CD14-positive monocyte (primary cell): ENCODE measurements at regions not wholly inside any gene's neighbourhood (a gene's known extent, or its start where the extent isn't known, plus 50 kb on each side); places are given as distances from the start of the nearest gene placed in this dataset.

Source experiments
- DNase-seq, 3 donors: peaks; one replicate each; pipeline ENCODE4 v3.0.0-alpha.2; 2011 to 2022
- H2AFZ ChIP-seq: 2 replicates; pipeline ENCODE4 v1.6.0; 2012; ENCODE audit warnings: mild to moderate bottlenecking, low read depth, low read length, inconsistent platforms; ENCODE audit not compliant: insufficient read depth, poor library complexity, severe bottlenecking
- H3K27ac ChIP-seq, 2 donors: 1 replicate in 1 of 2; 2 replicates in 1 of 2; pipeline ENCODE4 v1.5.1; 2012 to 2013; ENCODE audit warnings: low read length in 2 of 2, control low read depth in 1 of 2, inconsistent platforms in 1 of 2, low read depth in 1 of 2, mild to moderate bottlenecking in 1 of 2
- H3K27me3 ChIP-seq, 2 donors: one replicate each; pipeline versions ENCODE4 v1.6.0 to v1.6.1; 2011 to 2013; ENCODE audit warnings: low read length in 2 of 2; ENCODE audit not compliant: control insufficient read depth in 2 of 2, insufficient read depth in 2 of 2
- H3K36me3 ChIP-seq, 2 donors: replicated peaks in 1 of 2; 1 replicate in 1 of 2; 2 replicates in 1 of 2; pipeline versions ENCODE4 v1.5.1 to v1.6.1; 2012 to 2013; ENCODE audit warnings: low read length in 2 of 2, control low read depth in 1 of 2, inconsistent platforms in 1 of 2, mild to moderate bottlenecking in 1 of 2; ENCODE audit not compliant: insufficient read depth in 2 of 2, control insufficient read depth in 1 of 2
- H3K4me1 ChIP-seq, 2 donors: 1 replicate in 1 of 2; 2 replicates in 1 of 2; pipeline versions ENCODE4 v1.5.1 to v1.6.1; 2012 to 2013; ENCODE audit warnings: low read length in 2 of 2, control low read depth in 1 of 2, inconsistent platforms in 1 of 2, mild to moderate bottlenecking in 1 of 2, moderate library complexity in 1 of 2; ENCODE audit not compliant: insufficient read depth in 2 of 2, control insufficient read depth in 1 of 2
- H3K4me2 ChIP-seq: replicated peaks from 2 replicates; pipeline ENCODE3; 2012; ENCODE audit warnings: low read length, moderate library complexity, mild to moderate bottlenecking; ENCODE audit not compliant: poor library complexity, severe bottlenecking; ENCODE audit errors: extremely low read depth
- H3K4me3 ChIP-seq, 3 experiments: fragments of 200-600 bp in 1 of 3; sonication (generic) in 1 of 3; replicated peaks in 1 of 3; 1 replicate in 2 of 3; 2 replicates in 1 of 3; pipeline ENCODE4 v1.5.1; 2011 to 2013; ENCODE audit warnings: low read length in 3 of 3, mild to moderate bottlenecking in 3 of 3, control low read depth in 2 of 3, low read depth in 2 of 3, inconsistent platforms in 1 of 3, moderate library complexity in 1 of 3
- H3K79me2 ChIP-seq: 2 replicates; pipeline ENCODE4 v1.6.0; 2012; ENCODE audit warnings: mild to moderate bottlenecking, control low read depth, inconsistent platforms, low read length, moderate library complexity; ENCODE audit not compliant: insufficient read depth
- H3K9ac ChIP-seq: 2 replicates; pipeline ENCODE4 v1.6.0; 2017; ENCODE audit warnings: low read length, mild to moderate bottlenecking; ENCODE audit not compliant: insufficient read depth, poor library complexity, severe bottlenecking
- H3K9me3 ChIP-seq, 2 donors: replicated peaks in 1 of 2; 1 replicate in 1 of 2; 2 replicates in 1 of 2; pipeline versions ENCODE4 v1.5.1 to v1.6.1; 2012 to 2013; ENCODE audit warnings: low read length in 2 of 2, control low read depth in 1 of 2; ENCODE audit not compliant: control insufficient read depth in 1 of 2, insufficient read depth in 1 of 2
- H4K20me1 ChIP-seq: 2 replicates; pipeline ENCODE4 v1.6.0; 2012; ENCODE audit warnings: mild to moderate bottlenecking, low read length, control low read depth, moderate library complexity; ENCODE audit not compliant: insufficient read depth
- H3K27ac Mint-ChIP-seq, 7 donors: one replicate each; pipeline ENCODE4 v1.8.0; 2020; ENCODE audit warnings: mild to moderate bottlenecking in 7 of 7, mixed read lengths in 7 of 7, moderate library complexity in 6 of 7, inconsistent platforms in 2 of 7
- H3K27me3 Mint-ChIP-seq, 3 donors: one replicate each; pipeline ENCODE4 v1.8.0; 2021 to 2022; ENCODE audit warnings: low read depth in 3 of 3, mild to moderate bottlenecking in 3 of 3, mixed read lengths in 3 of 3, moderate library complexity in 3 of 3, inconsistent platforms in 1 of 3
- H3K36me3 Mint-ChIP-seq, 2 donors: one replicate each; pipeline ENCODE4 v1.8.0; 2020; ENCODE audit warnings: mixed read lengths in 2 of 2, inconsistent platforms in 1 of 2, mild to moderate bottlenecking in 1 of 2
- H3K4me1 Mint-ChIP-seq: one replicate; pipeline ENCODE4 v1.8.0; 2020; ENCODE audit warnings: mild to moderate bottlenecking, mixed read lengths
- H3K4me3 Mint-ChIP-seq, 2 donors: one replicate each; pipeline ENCODE4 v1.8.0; 2020; ENCODE audit warnings: mild to moderate bottlenecking in 2 of 2, mixed read lengths in 2 of 2, moderate library complexity in 1 of 2
- H3K9me3 Mint-ChIP-seq, 7 donors: one replicate each; pipeline ENCODE4 v1.8.0; 2020 to 2022; ENCODE audit warnings: mixed read lengths in 7 of 7, mild to moderate bottlenecking in 6 of 7, moderate library complexity in 6 of 7, inconsistent platforms in 2 of 7
- WGBS: methylation state at CpG from one replicate; pipeline ENCODE4 v1.1.5; 2013; ENCODE audit warnings: missing lambda C conversion rate; ENCODE audit not compliant: insufficient coverage; 5-methylcytosine and 5-hydroxymethylcytosine counted together
- intact Hi-C, 2 donors: fragments of 100-400 bp; cut with micrococcal nuclease; formaldehyde crosslinking; loops; one replicate each; pipeline versions ENCODE4 v1.15.0 to v1.15.1; 2023
- TF ChIP-seq, protein P1 (sequence below): fragments of 200-600 bp; IDR thresholded peaks from one replicate; pipeline ENCODE4 v1.8.0; 2022; ENCODE audit warnings: antibody characterized with exemption, mild to moderate bottlenecking

DNA sequence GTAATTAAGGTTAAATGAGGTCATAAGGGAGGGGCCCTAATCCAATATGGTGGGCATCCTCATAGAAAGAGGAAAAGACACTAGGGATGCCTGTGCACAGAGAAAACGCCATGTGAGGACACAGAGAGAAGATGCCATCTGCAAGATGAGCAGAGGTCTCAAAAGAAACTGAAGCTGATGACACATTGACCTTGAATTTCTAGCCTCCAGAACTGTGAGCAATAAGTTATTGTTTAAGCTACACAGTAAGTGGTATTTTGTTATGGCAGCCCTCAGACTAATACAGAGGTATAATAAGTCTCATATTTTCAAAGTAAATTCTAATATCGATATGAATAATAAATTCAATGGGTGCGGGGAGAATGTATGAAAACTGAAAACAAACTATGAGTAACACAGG is 169.9 kb downstream of the UGT8 start:
- Histone ChIP-seq H3K4me1 (no peaks in the 10 kb centered on the region), H3K27me3 (no peaks in the 10 kb centered on the region), H3K4me3 (no peak overlapping the region), H3K79me2 (no peaks in the 10 kb centered on the region), H3K4me2 (no peak overlapping the region), H3K27ac (no peak overlapping the region), H3K36me3 (no peaks in the 10 kb centered on the region), H4K20me1 (no peaks in the 10 kb centered on the region), H3K9me3 (no peaks in the 10 kb centered on the region), H2AFZ (no peak overlapping the region), H3K9ac (no peak overlapping the region)
- Mint-ChIP-seq H3K27me3 (no peaks in the 10 kb centered on the region), H3K4me1 (no peaks in the 10 kb centered on the region), H3K4me3 (no peak overlapping the region), H3K9me3 (no peaks in the 10 kb centered on the region), H3K36me3 (no peaks in the 10 kb centered on the region), H3K27ac (no peak overlapping the region)
- TF ChIP-seq, protein P1, sequence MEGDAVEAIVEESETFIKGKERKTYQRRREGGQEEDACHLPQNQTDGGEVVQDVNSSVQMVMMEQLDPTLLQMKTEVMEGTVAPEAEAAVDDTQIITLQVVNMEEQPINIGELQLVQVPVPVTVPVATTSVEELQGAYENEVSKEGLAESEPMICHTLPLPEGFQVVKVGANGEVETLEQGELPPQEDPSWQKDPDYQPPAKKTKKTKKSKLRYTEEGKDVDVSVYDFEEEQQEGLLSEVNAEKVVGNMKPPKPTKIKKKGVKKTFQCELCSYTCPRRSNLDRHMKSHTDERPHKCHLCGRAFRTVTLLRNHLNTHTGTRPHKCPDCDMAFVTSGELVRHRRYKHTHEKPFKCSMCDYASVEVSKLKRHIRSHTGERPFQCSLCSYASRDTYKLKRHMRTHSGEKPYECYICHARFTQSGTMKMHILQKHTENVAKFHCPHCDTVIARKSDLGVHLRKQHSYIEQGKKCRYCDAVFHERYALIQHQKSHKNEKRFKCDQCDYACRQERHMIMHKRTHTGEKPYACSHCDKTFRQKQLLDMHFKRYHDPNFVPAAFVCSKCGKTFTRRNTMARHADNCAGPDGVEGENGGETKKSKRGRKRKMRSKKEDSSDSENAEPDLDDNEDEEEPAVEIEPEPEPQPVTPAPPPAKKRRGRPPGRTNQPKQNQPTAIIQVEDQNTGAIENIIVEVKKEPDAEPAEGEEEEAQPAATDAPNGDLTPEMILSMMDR: no peak
- 100% methylated on average over 1 of the region's 3 CpGs for WGBS
- intact Hi-C loops: no loop called here
- DNase-seq: no peak

DNA sequence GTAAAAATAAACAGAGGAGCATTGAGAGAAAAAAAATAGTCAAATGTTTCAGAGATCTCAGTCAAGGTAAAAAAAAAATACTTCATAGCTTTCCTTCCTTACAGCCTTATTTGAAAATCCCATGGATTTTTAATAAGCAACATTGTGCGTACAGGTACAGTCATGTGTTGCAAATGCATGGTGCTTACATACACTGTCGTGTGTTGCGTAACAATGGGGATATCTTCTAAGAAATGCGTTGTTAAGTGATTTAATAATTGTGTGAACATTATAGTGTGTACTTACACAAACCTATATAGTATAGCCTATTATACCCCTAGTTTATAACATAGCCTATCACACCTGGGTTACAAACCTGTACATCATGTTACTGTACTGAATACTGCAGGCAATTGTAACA is 172.0 kb downstream of the UGT8 start:
- Histone ChIP-seq H3K4me3 (no peak overlapping the region), H3K36me3 (no peaks in the 10 kb centered on the region), H3K27me3 (no peaks in the 10 kb centered on the region), H3K79me2 (no peaks in the 10 kb centered on the region), H3K9ac (no peak overlapping the region), H3K9me3 (no peaks in the 10 kb centered on the region), H3K27ac (no peak overlapping the region), H3K4me1 (no peaks in the 10 kb centered on the region), H4K20me1 (no peaks in the 10 kb centered on the region), H3K4me2 (no peak overlapping the region), H2AFZ (no peak overlapping the region)
- Mint-ChIP-seq H3K4me3 (no peak overlapping the region), H3K4me1 (no peaks in the 10 kb centered on the region), H3K27ac (no peak overlapping the region), H3K36me3 (no peaks in the 10 kb centered on the region), H3K27me3 (peaks cover 0 to 1% (median 0%) of the 10 kb centered on the region in 3 donors), H3K9me3 (peaks cover 0 to 2% (median 0%) of the 10 kb centered on the region in 7 donors)
- TF ChIP-seq, protein P1: no peak
- intact Hi-C loops: no loop called here
- WGBS: no CpG with 5 or more reads among the region's 4 CpGs
- no peak for DNase-seq
